ENCODE measurements at regions not wholly inside any gene's neighbourhood (a gene's known extent, or its start where the extent isn't known, plus 50 kb on each side); places are given as distances from the start of the nearest gene placed in this dataset.

- TF ChIP-seq CTCF (conservative IDR thresholded peaks at IDR 0.05) (no peak), EZH2 (IDR thresholded peaks at IDR 0.05; ENCODE audit: low read depth) (no peak)
Observed at GRCh38 chr9:42378418-42378815, 195.0 kb downstream of the SPATA31A6 start.

All from PC-9 (cell line).